ENCODE measurements at regions not wholly inside any gene's neighbourhood (a gene's known extent, or its start where the extent isn't known, plus 50 kb on each side); places are given as distances from the start of the nearest gene placed in this dataset.

DNA sequence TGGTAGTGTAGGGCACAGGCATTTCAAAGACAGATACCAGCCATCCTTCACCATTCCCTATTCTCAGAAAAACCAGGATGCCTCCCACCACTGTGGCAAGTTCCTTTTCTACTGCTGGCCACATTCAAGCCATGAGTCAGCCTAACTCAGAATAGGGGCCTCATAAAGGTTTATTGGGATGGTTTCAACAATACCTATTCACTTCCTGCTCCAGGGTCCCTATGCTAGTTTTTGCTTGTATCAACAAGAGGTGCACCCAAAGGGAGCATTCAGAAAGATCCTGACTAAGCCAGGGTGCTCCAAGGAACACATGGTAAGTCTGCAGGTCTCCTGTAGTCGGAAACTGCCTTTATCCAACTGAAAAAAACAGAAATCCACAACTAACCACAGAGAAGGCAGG is 76.9 kb upstream of the EGR2 start:
- intact Hi-C loops (cut with micrococcal nuclease; ENCODE audit: unreplicated experiment) (no loop called here), in situ Hi-C loops (cut with MboI) (no loop called here)
- Histone ChIP-seq H3K27me3 (replicated peaks in 1 of 2; ENCODE audit: control insufficient read depth in 2 of 2, insufficient read depth in 2 of 2, low read length in 1 of 2) (no peaks in the 10 kb centered on the region), H3K79me2 (ENCODE audit: control insufficient read depth, insufficient read depth, low read length) (no peaks in the 10 kb centered on the region), H3K4me1 (ENCODE audit: control insufficient read depth, insufficient read depth, low read length) (no peaks in the 10 kb centered on the region), H3K9ac (ENCODE audit: control insufficient read depth, insufficient read depth, low read length) (no peak overlapping the region), H3K4me2 (ENCODE audit: control insufficient read depth, insufficient read depth) (no peak overlapping the region), H3K9me3 (replicated peaks; ENCODE audit: control insufficient read depth, insufficient read depth, low read length) (no peaks in the 10 kb centered on the region), H3K27ac (ENCODE audit: control insufficient read depth, insufficient read depth) (no peak overlapping the region), H3K4me3 (no peak overlapping the region), H2AFZ (ENCODE audit: control insufficient read depth, low read depth, low read length) (no peak overlapping the region), H4K20me1 (ENCODE audit: control insufficient read depth, insufficient read depth) (no peaks in the 10 kb centered on the region), H3K36me3 (ENCODE audit: control insufficient read depth in 2 of 2, insufficient read depth in 2 of 2, low read length in 1 of 2) (no peaks in the 10 kb centered on the region)
- no TSS peak for BruUV-seq (replicated peaks)
- DNase-seq (ENCODE audit: low read depth, low spot score), result no peak
- ChIA-PET RAD21 (ENCODE audit: unreplicated experiment) (no interaction called here), POLR2A (no interaction called here), SMC1A (ENCODE audit: uncharacterized antibody, unreplicated experiment) (no interaction called here), CTCF (no interaction called here)
- no peak for ATAC-seq
- TF ChIP-seq TBL1XR1 (IDR thresholded peaks at IDR 0.05; ENCODE audit: low read depth, low read length), result no peak
- no peak for TF ChIP-seq SRF (IDR thresholded peaks at IDR 0.05; ENCODE audit: low read depth in 2 of 2, low read length in 2 of 2)
- WGBS (ENCODE audit: insufficient coverage, insufficient replicate concordance, low lambda C conversion rate, missing lambda C conversion rate), result 79% methylated on average over 1 of the region's 1 CpG
- FAIRE-seq, result no peak

DNA sequence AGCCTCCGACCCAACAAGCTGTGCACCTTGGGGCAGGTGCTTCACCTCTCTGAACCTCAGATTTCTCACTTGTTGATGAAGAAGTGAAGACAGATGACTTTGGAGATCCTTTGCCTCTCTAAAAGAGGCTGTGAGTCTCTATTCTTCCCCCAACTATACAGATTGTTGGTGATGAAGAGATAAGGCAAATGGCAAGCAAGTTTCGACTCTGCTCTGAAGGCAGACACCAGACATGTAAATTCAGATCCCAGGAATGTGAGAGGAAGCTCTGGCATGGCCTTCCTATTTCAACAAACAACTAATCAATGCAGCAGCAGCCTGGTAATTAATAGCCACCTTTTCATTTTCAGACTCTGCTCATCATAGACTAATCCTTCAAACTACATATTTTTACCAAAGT is 74.2 kb upstream of the EGR2 start:
- 37% methylated on average over 2 of the region's 2 CpGs for WGBS (ENCODE audit: insufficient coverage, insufficient replicate concordance, low lambda C conversion rate, missing lambda C conversion rate)
- in situ Hi-C loops (cut with MboI), result no loop called here
- TF ChIP-seq, protein P1, sequence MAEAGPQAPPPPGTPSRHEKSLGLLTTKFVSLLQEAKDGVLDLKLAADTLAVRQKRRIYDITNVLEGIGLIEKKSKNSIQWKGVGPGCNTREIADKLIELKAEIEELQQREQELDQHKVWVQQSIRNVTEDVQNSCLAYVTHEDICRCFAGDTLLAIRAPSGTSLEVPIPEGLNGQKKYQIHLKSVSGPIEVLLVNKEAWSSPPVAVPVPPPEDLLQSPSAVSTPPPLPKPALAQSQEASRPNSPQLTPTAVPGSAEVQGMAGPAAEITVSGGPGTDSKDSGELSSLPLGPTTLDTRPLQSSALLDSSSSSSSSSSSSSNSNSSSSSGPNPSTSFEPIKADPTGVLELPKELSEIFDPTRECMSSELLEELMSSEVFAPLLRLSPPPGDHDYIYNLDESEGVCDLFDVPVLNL (IDR thresholded peaks at IDR 0.05; ENCODE audit: low read depth, low read length), result no peak
- TF ChIP-seq SKIL (IDR thresholded peaks at IDR 0.05; ENCODE audit: low read depth, poor library complexity, severe bottlenecking), result no peak
- no peak for TF ChIP-seq JUND (IDR thresholded peaks at IDR 0.05; ENCODE audit: low read depth, low read length)
- TF ChIP-seq ZNF274 (IDR thresholded peaks at IDR 0.05; ENCODE audit: insufficient read depth, insufficient read length), result no peak
- no peak for TF ChIP-seq RCOR1 (conservative IDR thresholded peaks at IDR 0.05; ENCODE audit: low read depth, low read length)
- TF ChIP-seq ZBED1 (IDR thresholded peaks at IDR 0.05; ENCODE audit: borderline replicate concordance), result no peak
- no peak for TF ChIP-seq BACH1 (IDR thresholded peaks at IDR 0.05; ENCODE audit: borderline replicate concordance)
- TF ChIP-seq SREBF1 (IDR thresholded peaks at IDR 0.05; ENCODE audit: low read length), result no peak
- TF ChIP-seq, protein P2, sequence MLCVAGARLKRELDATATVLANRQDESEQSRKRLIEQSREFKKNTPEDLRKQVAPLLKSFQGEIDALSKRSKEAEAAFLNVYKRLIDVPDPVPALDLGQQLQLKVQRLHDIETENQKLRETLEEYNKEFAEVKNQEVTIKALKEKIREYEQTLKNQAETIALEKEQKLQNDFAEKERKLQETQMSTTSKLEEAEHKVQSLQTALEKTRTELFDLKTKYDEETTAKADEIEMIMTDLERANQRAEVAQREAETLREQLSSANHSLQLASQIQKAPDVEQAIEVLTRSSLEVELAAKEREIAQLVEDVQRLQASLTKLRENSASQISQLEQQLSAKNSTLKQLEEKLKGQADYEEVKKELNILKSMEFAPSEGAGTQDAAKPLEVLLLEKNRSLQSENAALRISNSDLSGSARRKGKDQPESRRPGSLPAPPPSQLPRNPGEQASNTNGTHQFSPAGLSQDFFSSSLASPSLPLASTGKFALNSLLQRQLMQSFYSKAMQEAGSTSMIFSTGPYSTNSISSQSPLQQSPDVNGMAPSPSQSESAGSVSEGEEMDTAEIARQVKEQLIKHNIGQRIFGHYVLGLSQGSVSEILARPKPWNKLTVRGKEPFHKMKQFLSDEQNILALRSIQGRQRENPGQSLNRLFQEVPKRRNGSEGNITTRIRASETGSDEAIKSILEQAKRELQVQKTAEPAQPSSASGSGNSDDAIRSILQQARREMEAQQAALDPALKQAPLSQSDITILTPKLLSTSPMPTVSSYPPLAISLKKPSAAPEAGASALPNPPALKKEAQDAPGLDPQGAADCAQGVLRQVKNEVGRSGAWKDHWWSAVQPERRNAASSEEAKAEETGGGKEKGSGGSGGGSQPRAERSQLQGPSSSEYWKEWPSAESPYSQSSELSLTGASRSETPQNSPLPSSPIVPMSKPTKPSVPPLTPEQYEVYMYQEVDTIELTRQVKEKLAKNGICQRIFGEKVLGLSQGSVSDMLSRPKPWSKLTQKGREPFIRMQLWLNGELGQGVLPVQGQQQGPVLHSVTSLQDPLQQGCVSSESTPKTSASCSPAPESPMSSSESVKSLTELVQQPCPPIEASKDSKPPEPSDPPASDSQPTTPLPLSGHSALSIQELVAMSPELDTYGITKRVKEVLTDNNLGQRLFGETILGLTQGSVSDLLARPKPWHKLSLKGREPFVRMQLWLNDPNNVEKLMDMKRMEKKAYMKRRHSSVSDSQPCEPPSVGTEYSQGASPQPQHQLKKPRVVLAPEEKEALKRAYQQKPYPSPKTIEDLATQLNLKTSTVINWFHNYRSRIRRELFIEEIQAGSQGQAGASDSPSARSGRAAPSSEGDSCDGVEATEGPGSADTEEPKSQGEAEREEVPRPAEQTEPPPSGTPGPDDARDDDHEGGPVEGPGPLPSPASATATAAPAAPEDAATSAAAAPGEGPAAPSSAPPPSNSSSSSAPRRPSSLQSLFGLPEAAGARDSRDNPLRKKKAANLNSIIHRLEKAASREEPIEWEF (IDR thresholded peaks at IDR 0.05; ENCODE audit: insufficient replicate concordance, low read depth, low read length), result no peak

More for the DNA sequence above, 74.2 kb upstream of the EGR2 start:
- Histone ChIP-seq H3K4me3 (no peak overlapping the region), H3K36me3 (ENCODE audit: control insufficient read depth in 2 of 2, insufficient read depth in 2 of 2, low read length in 1 of 2) (no peaks in the 10 kb centered on the region), H3K9me3 (replicated peaks; ENCODE audit: control insufficient read depth, insufficient read depth, low read length) (no peaks in the 10 kb centered on the region), H3K79me2 (ENCODE audit: control insufficient read depth, insufficient read depth, low read length) (no peaks in the 10 kb centered on the region), H3K9ac (ENCODE audit: control insufficient read depth, insufficient read depth, low read length) (no peak overlapping the region), H3K27me3 (replicated peaks in 1 of 2; ENCODE audit: control insufficient read depth in 2 of 2, insufficient read depth in 2 of 2, low read length in 1 of 2) (no peaks in the 10 kb centered on the region; a peak in 1 of 4 replicates), H3K4me1 (ENCODE audit: control insufficient read depth, insufficient read depth, low read length) (no peaks in the 10 kb centered on the region), H2AFZ (ENCODE audit: control insufficient read depth, low read depth, low read length) (no peak overlapping the region), H4K20me1 (ENCODE audit: control insufficient read depth, insufficient read depth) (no peaks in the 10 kb centered on the region), H3K4me2 (ENCODE audit: control insufficient read depth, insufficient read depth) (no peak overlapping the region), H3K27ac (ENCODE audit: control insufficient read depth, insufficient read depth) (no peak overlapping the region)
- DNase-seq (ENCODE audit: low read depth, low spot score), result no peak
- intact Hi-C loops (cut with micrococcal nuclease; ENCODE audit: unreplicated experiment), result no loop called here
- ChIA-PET CTCF (no interaction called here), POLR2A (no interaction called here), RAD21 (ENCODE audit: unreplicated experiment) (no interaction called here), SMC1A (ENCODE audit: uncharacterized antibody, unreplicated experiment) (interaction anchor here (0.6 to 1.0 kb wide), 2 partner anchors 17 to 439 kb away, joined by 3 to 4 read pairs; no protein-coding TSS in a partner anchor)
- no peak for FAIRE-seq
- BruUV-seq (replicated peaks), result no TSS peak
- ATAC-seq, result no peak
